ENCODE measurements at regions not wholly inside any gene's neighbourhood (a gene's known extent, or its start where the extent isn't known, plus 50 kb on each side); places are given as distances from the start of the nearest gene placed in this dataset.

- no peak for TF ChIP-seq CTCF (IDR thresholded peaks at IDR 0.05; ENCODE audit: borderline replicate concordance, extremely low read depth, low read length, poor library complexity, severe bottlenecking)
- no peak for TF ChIP-seq EZH2 (IDR thresholded peaks at IDR 0.05; ENCODE audit: borderline replicate concordance, low read depth, low read length, severe bottlenecking)
- H3K27ac ChIP-seq (ENCODE audit: low read length), result no peak overlapping the region
- ATAC-seq (ENCODE audit: insufficient read depth, low read depth), result no peak
- H4K20me1 ChIP-seq (ENCODE audit: insufficient read depth, low read length), result no peaks in the 10 kb centered on the region
- no peaks in the 10 kb centered on the region for H3K79me2 ChIP-seq (ENCODE audit: insufficient read depth, low read length)
- no peaks in the 10 kb centered on the region for H3K9me3 ChIP-seq (ENCODE audit: insufficient read depth, low read length, severe bottlenecking)
- H3K4me2 ChIP-seq (ENCODE audit: insufficient read depth, low read length), result no peak overlapping the region
- H3K27me3 ChIP-seq (ENCODE audit: insufficient read depth, low read length, poor library complexity), result peaks cover 11% of the 10 kb centered on the region
- no peak overlapping the region for H2AFZ ChIP-seq (ENCODE audit: low read depth, low read length)
- H3K4me1 ChIP-seq (ENCODE audit: insufficient read depth, low read length), result no peaks in the 10 kb centered on the region
- H3K9ac ChIP-seq (ENCODE audit: low read depth, low read length), result no peak overlapping the region
- no peak for DNase-seq
- no peaks in the 10 kb centered on the region for H3K36me3 ChIP-seq (ENCODE audit: insufficient read depth, low read length)
- H3K4me3 ChIP-seq (ENCODE audit: low read depth in 1 of 2, low read length in 2 of 2), result no peak overlapping the region
Measured at GRCh38 chr2:158738363-158738762, 56.8 kb upstream of the DAPL1 start.

- no peaks in the 10 kb centered on the region for H4K20me1 ChIP-seq (ENCODE audit: insufficient read depth, low read length)
- H3K4me3 ChIP-seq (ENCODE audit: low read depth in 1 of 2, low read length in 2 of 2), result no peak overlapping the region
- no peak for ATAC-seq (ENCODE audit: insufficient read depth, low read depth)
Measured at GRCh38 chr2:158740127-158740526, 55.0 kb upstream of the DAPL1 start.

GRCh38 chr2:158740621-158741020 is 54.5 kb upstream of the DAPL1 start:
- ATAC-seq (ENCODE audit: insufficient read depth, low read depth) (no peak), DNase-seq (no peak)
- Histone ChIP-seq H3K4me1 (ENCODE audit: insufficient read depth, low read length) (no peaks in the 10 kb centered on the region), H3K9me3 (ENCODE audit: insufficient read depth, low read length, severe bottlenecking) (no peaks in the 10 kb centered on the region), H3K36me3 (ENCODE audit: insufficient read depth, low read length) (no peaks in the 10 kb centered on the region), H3K27ac (ENCODE audit: low read length) (no peak overlapping the region), H3K27me3 (ENCODE audit: insufficient read depth, low read length, poor library complexity) (peaks cover 8% of the 10 kb centered on the region), H3K9ac (ENCODE audit: low read depth, low read length) (no peak overlapping the region), H3K4me2 (ENCODE audit: insufficient read depth, low read length) (no peak overlapping the region), H2AFZ (ENCODE audit: low read depth, low read length) (no peak overlapping the region), H4K20me1 (ENCODE audit: insufficient read depth, low read length) (no peaks in the 10 kb centered on the region), H3K79me2 (ENCODE audit: insufficient read depth, low read length) (no peaks in the 10 kb centered on the region), H3K4me3 (ENCODE audit: low read depth in 1 of 2, low read length in 2 of 2) (no peak overlapping the region)
- no peak for TF ChIP-seq CTCF (IDR thresholded peaks at IDR 0.05; ENCODE audit: borderline replicate concordance, extremely low read depth, low read length, poor library complexity, severe bottlenecking)
- no peak for TF ChIP-seq EZH2 (IDR thresholded peaks at IDR 0.05; ENCODE audit: borderline replicate concordance, low read depth, low read length, severe bottlenecking)

More at GRCh38 chr2:158740127-158740526, 55.0 kb upstream of the DAPL1 start:
- H3K36me3 ChIP-seq (ENCODE audit: insufficient read depth, low read length), result no peaks in the 10 kb centered on the region
- no peak overlapping the region for H3K27ac ChIP-seq (ENCODE audit: low read length)
- H2AFZ ChIP-seq (ENCODE audit: low read depth, low read length), result no peak overlapping the region
- H3K4me1 ChIP-seq (ENCODE audit: insufficient read depth, low read length), result no peaks in the 10 kb centered on the region
- H3K9me3 ChIP-seq (ENCODE audit: insufficient read depth, low read length, severe bottlenecking), result no peaks in the 10 kb centered on the region
- peaks cover 8% of the 10 kb centered on the region for H3K27me3 ChIP-seq (ENCODE audit: insufficient read depth, low read length, poor library complexity)
- H3K9ac ChIP-seq (ENCODE audit: low read depth, low read length), result no peak overlapping the region
- TF ChIP-seq EZH2 (IDR thresholded peaks at IDR 0.05; ENCODE audit: borderline replicate concordance, low read depth, low read length, severe bottlenecking) (no peak), CTCF (IDR thresholded peaks at IDR 0.05; ENCODE audit: borderline replicate concordance, extremely low read depth, low read length, poor library complexity, severe bottlenecking) (no peak)
- no peaks in the 10 kb centered on the region for H3K79me2 ChIP-seq (ENCODE audit: insufficient read depth, low read length)
- no peak overlapping the region for H3K4me2 ChIP-seq (ENCODE audit: insufficient read depth, low read length)
- DNase-seq, result no peak

- no peak overlapping the region for H2AFZ ChIP-seq (ENCODE audit: low read depth, low read length)
- H3K4me1 ChIP-seq (ENCODE audit: insufficient read depth, low read length), result no peaks in the 10 kb centered on the region
- ATAC-seq (ENCODE audit: insufficient read depth, low read depth), result no peak
- DNase-seq, result no peak
- H3K36me3 ChIP-seq (ENCODE audit: insufficient read depth, low read length), result no peaks in the 10 kb centered on the region
- no peak overlapping the region for H3K4me2 ChIP-seq (ENCODE audit: insufficient read depth, low read length)
- H3K9ac ChIP-seq (ENCODE audit: low read depth, low read length), result no peak overlapping the region
- no peak overlapping the region for H3K4me3 ChIP-seq (ENCODE audit: low read depth in 1 of 2, low read length in 2 of 2)
- H3K27ac ChIP-seq (ENCODE audit: low read length), result no peak overlapping the region
- H4K20me1 ChIP-seq (ENCODE audit: insufficient read depth, low read length), result no peaks in the 10 kb centered on the region
- TF ChIP-seq EZH2 (IDR thresholded peaks at IDR 0.05; ENCODE audit: borderline replicate concordance, low read depth, low read length, severe bottlenecking) (no peak), CTCF (IDR thresholded peaks at IDR 0.05; ENCODE audit: borderline replicate concordance, extremely low read depth, low read length, poor library complexity, severe bottlenecking) (no peak)
- H3K79me2 ChIP-seq (ENCODE audit: insufficient read depth, low read length), result no peaks in the 10 kb centered on the region
- H3K27me3 ChIP-seq (ENCODE audit: insufficient read depth, low read length, poor library complexity), result peaks cover 6% of the 10 kb centered on the region
- no peaks in the 10 kb centered on the region for H3K9me3 ChIP-seq (ENCODE audit: insufficient read depth, low read length, severe bottlenecking)
Measured at GRCh38 chr2:158741625-158742024, 53.5 kb upstream of the DAPL1 start.

Data from DND-41 (cell line).